Fibroblast of skin of right quadriceps (primary cell): ENCODE measurements at regions not wholly inside any gene's neighbourhood (a gene's known extent, or its start where the extent isn't known, plus 50 kb on each side); places are given as distances from the start of the nearest gene placed in this dataset.

Source experiments
- DNase-seq: peaks from one replicate; pipeline ENCODE4 v3.0.0-alpha.2; 2013

GRCh38 chr5:135697959-135698345 lies 119.2 kb upstream of the CXCL14 start:
- no peak for DNase-seq

- no peak for DNase-seq
Observed at GRCh38 chr5:135697251-135697958, 118.6 kb upstream of the CXCL14 start.

- DNase-seq, result no peak
Observed at GRCh38 chr5:135696317-135696716, 117.5 kb upstream of the CXCL14 start.

DNA sequence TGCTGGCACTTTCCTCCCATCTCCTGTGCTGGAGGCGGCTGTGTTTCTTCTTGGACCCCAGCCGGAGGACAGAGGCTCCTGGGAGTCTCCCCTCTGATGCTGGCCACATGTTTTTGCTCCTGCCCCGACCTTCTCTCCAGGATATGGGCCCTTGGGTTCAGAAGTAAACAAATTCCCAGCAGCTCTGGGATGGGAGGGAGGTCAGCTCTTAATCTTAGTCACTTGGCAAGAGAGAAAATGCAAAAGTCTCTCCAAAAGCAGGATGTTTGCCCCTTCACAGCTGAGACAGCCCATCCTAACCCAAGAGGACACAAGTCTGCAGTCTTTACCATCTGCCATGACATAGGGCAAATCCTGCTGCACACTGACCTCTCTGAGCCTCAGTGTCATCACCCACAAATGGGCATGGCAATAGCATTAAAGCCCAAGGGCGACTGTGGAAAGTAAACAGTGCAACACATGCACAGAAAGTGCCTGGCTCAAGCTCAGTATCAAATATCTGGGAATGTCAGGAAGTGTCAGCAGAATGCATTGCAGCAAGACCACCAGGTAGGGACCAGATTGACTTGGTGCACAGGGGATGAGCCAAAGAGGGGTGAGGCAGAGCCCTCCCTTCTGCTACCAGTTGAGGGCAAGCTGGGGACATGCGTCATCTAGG lies 117.0 kb upstream of the CXCL14 start:
- DNase-seq, result no peak

GRCh38 chr5:135694906-135695305 lies 116.1 kb upstream of the CXCL14 start:
- no peak for DNase-seq

GRCh38 chr5:135694012-135694411 lies 115.2 kb upstream of the CXCL14 start:
- no peak for DNase-seq

GRCh38 chr5:135693371-135693955 lies 114.7 kb upstream of the CXCL14 start:
- no peak for DNase-seq

GRCh38 chr5:135691044-135691443 lies 112.3 kb upstream of the CXCL14 start:
- DNase-seq, result no peak

GRCh38 chr5:135690466-135690865 lies 111.7 kb upstream of the CXCL14 start:
- DNase-seq, result no peak

DNA sequence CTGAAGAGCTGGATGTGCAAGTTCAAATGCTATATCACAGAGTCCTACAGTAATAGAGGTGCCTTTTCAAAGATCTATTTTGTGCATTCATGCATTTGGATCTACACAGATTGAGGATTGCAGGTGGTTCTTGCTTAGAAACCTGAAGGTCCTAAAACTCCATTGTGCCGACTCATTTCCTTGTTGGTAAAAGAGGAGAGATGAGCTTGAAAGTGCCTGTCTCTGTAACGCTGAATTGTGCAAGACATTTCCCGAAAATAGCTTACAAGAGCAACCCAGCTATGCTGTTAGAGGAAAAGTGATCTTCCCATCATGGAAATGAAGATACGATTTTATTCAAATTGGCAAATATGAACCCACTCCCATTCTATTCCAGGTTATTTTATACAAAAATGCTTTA lies 110.7 kb upstream of the CXCL14 start:
- DNase-seq, result no peak

GRCh38 chr5:135688385-135688784 lies 109.6 kb upstream of the CXCL14 start:
- no peak for DNase-seq

DNA sequence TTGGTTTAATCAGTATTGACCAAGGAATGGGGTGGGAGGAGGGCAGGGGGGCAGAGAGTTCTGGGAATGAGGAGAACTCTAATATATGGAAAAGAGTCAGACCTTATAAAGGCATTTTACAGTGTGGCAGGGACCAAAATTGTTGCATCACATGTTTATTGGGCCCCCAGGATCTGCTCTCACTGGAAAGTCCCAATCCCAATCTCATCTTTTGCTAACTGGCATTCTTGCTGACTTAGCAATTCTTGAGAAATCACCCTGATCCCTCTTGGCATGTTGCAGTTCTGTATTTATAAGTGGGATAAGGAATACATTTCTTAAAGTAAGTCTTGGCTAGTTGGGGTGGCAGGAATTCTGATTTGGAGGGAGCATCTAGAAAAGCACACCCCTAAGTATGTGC lies 104.4 kb upstream of the CXCL14 start:
- DNase-seq, result no peak

DNA sequence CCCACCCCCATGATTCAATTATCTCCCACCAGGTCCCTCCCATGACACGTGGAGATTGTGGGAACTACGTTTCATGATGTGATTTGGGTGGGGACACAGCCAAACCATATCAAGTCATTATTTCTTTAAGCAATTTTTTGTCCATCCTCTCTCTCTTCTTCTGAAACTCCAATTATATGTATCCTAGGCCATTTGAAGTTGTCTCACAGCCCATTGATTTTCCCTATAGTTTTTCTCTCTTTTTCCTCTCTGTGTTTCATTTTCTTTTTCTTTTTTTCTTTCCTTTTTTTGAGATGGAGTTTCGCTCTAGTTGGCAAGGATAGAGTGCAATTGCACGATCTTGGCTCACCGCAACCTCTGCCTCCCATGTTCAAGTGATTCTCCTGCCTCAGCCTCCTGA lies 101.9 kb upstream of the CXCL14 start:
- DNase-seq, result no peak

DNA sequence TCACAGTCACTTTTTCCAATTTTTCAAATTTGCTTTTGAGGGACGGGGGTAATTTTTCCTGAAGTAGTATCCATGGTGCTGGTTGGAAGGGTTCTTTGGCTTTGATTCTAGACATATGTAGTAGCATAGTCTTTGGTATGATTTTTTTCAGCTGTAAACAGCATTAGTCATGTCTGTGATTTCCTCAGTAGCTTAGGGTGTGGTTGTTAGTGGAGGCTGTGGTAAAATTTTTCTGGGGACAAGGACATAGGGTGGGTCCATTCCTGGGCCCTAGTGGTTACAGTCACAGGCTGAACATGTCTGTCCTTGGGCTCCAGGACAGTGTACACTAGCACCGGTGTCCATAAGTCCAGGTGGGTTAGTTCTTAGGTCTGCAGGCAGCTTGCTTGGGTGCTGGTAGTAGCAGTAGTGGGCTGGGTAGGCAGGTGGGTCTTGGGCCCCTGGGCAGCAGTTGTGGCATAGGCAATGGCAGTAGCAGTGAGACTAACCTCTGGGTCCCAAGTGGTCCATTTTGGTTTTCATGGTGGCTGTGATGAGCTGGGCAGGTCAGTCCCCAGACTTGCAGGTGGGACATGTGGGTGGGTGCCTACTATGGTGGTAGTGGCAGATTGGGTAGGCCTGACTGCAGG lies 100.0 kb upstream of the CXCL14 start:
- DNase-seq, result no peak

DNA sequence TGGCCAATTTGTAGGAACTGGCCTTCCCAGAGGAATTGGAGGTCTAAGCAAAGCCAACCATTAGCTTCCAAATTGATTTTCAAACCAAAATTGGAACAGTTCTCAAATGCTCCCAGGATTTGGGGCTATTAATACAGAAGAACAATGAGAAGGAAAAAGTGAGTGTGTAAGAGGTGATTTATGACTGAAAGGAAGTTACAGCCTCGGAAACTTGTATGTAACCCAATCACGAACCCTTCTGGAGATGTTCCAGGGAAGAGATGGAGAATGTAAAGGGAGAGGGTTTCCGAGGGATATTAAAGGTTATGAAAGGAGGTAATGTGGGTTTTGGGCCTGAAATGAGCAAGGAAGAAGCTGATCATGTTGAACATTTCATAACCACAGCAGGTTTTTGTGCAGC lies 93.2 kb upstream of the CXCL14 start:
- DNase-seq, result no peak

DNA sequence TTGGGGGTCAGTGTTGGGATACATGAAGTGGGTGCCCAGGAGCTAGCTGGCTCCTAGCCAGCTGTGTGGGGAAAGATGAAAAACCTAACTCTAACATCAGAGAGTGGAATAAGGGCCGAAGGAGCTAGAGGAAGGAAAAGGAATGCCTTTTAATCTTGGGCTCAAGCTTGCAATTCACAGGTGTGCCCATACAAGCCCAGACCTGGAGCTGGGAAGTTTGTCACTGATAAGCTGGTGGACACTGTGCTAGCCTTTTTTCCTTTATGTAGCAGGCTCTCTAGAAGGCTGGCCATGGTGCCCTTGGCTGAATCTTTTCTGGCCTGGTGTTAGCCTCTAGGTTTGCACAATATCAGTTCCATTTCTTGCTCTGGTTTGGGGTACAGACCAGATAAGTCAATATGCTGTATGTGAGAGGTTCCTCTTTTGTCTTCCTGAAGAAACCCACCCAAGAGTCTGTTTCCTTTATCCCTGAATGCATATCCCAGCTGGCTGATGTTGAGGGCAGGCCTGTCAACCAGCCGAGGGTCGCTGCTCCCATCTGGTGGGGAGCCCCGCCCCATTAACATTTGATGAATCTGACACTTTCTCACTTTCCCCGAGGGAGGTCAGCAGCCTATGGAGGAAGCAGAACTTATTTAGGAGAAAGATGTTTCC lies 92.4 kb upstream of the CXCL14 start:
- no peak for DNase-seq

DNA sequence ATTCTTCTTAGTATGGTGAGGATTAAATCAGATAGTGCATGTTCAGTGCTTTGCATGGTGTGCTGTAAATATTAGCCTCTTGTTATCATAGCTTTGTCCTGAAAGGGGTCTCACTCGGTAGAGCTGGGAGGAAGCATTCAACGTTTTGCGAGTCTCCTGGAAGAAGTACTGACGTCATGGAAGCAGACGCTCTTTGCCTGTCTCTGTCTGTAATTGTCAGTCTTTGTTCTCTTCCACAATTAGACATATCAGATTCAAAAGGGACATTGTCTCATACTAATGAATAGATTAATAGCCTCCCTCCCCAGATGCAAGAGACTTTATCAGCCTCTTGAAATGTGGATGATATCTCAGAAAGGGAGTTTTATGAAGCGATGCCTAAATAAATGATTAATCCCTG lies 91.8 kb upstream of the CXCL14 start:
- no peak for DNase-seq

- DNase-seq, result no peak
Observed at GRCh38 chr5:135669416-135669815, 90.6 kb upstream of the CXCL14 start.

- no peak for DNase-seq
Observed at GRCh38 chr5:135667673-135668072, 88.9 kb upstream of the CXCL14 start.

DNA sequence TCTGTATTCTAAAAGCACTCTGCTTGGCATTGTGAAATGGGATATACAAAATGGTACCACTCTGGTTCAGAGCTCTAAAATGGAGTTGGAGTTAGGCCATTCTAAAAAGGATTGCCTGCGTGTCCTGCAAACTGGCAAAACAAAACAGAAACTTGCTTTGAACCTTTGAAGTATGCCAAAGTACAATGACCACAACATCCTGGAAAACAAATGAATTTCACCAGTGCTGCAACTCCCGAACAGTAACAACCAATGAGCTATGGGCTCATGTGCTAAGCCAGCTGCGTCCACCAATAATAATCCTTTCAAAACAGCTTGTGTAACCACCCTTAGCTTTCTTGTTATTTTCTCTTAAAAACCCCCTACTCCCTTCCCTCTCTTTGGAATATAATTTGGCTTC lies 88.4 kb upstream of the CXCL14 start:
- no peak for DNase-seq

DNA sequence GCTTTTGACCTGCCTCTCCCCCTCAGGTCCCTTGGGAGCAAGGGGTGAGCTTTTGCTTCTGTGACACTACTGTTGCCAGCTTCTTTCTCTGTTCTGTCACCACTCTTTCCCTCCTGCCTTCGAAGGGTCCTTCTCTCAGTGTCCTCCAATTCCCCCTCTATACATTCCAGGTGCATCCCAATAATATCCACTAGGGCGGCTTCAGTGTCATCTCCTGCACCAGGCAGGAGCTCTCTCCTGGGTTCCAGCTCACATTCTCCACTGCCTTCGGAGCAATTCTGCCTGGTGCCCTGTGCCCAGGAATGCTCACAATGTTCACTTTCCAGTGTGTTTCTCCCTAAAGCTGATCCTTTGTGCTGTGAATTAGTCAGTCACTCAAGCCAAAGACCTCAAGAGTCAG lies 83.9 kb upstream of the CXCL14 start:
- DNase-seq, result no peak

DNA sequence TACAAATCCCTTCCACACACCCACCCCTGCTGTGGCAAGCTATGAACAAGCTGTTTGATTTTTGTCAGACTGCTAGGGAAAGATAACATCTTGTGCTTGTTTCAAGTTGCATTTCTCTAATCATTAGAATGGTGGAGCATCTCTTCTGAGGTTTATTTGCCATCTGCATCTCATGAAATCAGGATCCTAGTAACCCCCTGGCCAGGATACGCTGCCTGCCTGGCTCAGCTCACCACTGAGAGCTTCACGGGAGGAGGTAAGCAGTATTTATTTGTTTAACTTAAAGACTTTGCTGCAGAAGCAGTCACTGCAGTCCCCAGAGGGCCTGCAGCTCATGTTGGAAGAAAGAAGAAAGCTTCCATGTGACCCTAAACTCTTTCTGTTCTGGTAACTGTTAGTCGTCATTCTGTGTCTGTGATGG lies 83.3 kb upstream of the CXCL14 start:
- DNase-seq, result no peak

DNA sequence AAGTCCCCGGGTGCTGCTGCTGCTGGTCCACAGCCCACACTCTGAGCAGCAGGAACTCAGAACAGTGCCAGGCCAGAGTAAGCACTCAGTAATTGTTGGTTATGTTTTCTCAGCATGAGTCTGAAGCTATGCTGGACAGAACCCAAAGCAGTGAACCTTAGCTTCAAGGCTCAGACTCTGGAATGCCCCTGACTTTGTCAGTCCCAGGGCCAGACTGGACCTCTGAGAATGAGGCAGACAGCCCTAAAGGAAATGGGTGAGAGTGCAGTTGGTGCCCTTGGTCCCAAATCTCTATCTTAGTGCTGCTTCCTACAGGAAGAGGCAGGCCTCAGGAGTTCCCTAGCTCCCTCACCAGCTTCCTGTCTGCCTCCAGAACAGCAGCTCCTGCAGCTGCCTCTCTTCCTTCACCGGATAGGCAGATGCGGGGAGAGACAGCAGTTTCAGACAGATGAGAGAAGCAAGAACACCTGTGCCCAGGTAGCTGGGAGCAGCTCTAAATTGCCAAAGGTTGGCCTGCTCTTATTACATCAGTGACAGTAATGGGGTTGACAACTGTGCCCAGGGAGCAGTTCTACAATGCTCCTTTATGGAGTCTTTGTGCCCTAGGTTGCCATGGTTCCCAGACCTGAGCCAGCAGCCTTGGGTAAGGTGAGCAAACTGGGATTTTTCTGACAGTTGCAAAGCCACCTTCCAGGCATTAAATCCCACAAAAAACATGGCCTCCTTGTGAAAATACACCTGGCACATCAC lies 82.2 kb upstream of the CXCL14 start:
- no peak for DNase-seq
